ENCODE measurements at regions not wholly inside any gene's neighbourhood (a gene's known extent, or its start where the extent isn't known, plus 50 kb on each side); places are given as distances from the start of the nearest gene placed in this dataset.

GRCh38 chr5:74502479-74502950, 138.0 kb downstream of the ENC1 start:
- FAIRE-seq (no peak), DNase-seq (peak in 1 of 5 donors; percentile 36)
- Histone ChIP-seq H3K4me1 (ENCODE audit: control insufficient read depth in 2 of 3, insufficient read depth in 2 of 3, low read depth in 1 of 3, low read length in 3 of 3) (peaks cover 0 to 11% (median 4%) of the 10 kb centered on the region in 3 donors), H3K9ac (ENCODE audit: low read length in 3 of 3) (no peak overlapping the region), H3K27ac (ENCODE audit: low read depth in 2 of 2, low read length in 2 of 2) (no peak overlapping the region), H3K27me3 (ENCODE audit: control insufficient read depth, insufficient read depth, low read length) (no peaks in the 10 kb centered on the region), H3K4me3 (ENCODE audit: low read length in 3 of 3) (no peak overlapping the region), H3K9me3 (ENCODE audit: control insufficient read depth in 2 of 3, insufficient read depth in 1 of 3, low read length in 3 of 3) (no peaks in the 10 kb centered on the region), H3K36me3 (ENCODE audit: control insufficient read depth in 2 of 3, insufficient read depth in 3 of 3, low read length in 3 of 3) (no peaks in the 10 kb centered on the region)
- intact Hi-C loops (cut with DNase I), result no loop called here
- TF ChIP-seq CTCF (IDR thresholded peaks at IDR 0.05; ENCODE audit: borderline replicate concordance, extremely low read depth, insufficient read depth), result no peak

- no peak for DNase-seq
- Histone ChIP-seq H3K4me3 (ENCODE audit: low read length in 3 of 3) (no peak overlapping the region), H3K36me3 (ENCODE audit: control insufficient read depth in 2 of 3, insufficient read depth in 3 of 3, low read length in 3 of 3) (no peaks in the 10 kb centered on the region), H3K4me1 (ENCODE audit: control insufficient read depth in 2 of 3, insufficient read depth in 2 of 3, low read depth in 1 of 3, low read length in 3 of 3) (peaks cover 0 to 11% (median 4%) of the 10 kb centered on the region in 3 donors), H3K9ac (ENCODE audit: low read length in 3 of 3) (no peak overlapping the region), H3K9me3 (ENCODE audit: control insufficient read depth in 2 of 3, insufficient read depth in 1 of 3, low read length in 3 of 3) (no peaks in the 10 kb centered on the region), H3K27me3 (ENCODE audit: control insufficient read depth, insufficient read depth, low read length) (no peaks in the 10 kb centered on the region), H3K27ac (ENCODE audit: low read depth in 2 of 2, low read length in 2 of 2) (no peak overlapping the region)
- TF ChIP-seq CTCF (IDR thresholded peaks at IDR 0.05; ENCODE audit: borderline replicate concordance, extremely low read depth, insufficient read depth), result no peak
- no peak for FAIRE-seq
- intact Hi-C loops (cut with DNase I), result no loop called here
These were observed 138.7 kb downstream of the ENC1 start for GRCh38 chr5:74501674-74502478.

- H3K9ac ChIP-seq (ENCODE audit: low read length in 3 of 3), result no peak overlapping the region
- DNase-seq, result peak in 2 of 5 donors; percentile 47 to 53
- no peak for TF ChIP-seq CTCF (IDR thresholded peaks at IDR 0.05; ENCODE audit: borderline replicate concordance, extremely low read depth, insufficient read depth)
These were observed 140.2 kb downstream of the ENC1 start for GRCh38 chr5:74500110-74500917.

More at GRCh38 chr5:74500110-74500917, 140.2 kb downstream of the ENC1 start:
- Histone ChIP-seq H3K36me3 (ENCODE audit: control insufficient read depth in 2 of 3, insufficient read depth in 3 of 3, low read length in 3 of 3) (no peaks in the 10 kb centered on the region), H3K4me3 (ENCODE audit: low read length in 3 of 3) (no peak overlapping the region), H3K9me3 (ENCODE audit: control insufficient read depth in 2 of 3, insufficient read depth in 1 of 3, low read length in 3 of 3) (no peaks in the 10 kb centered on the region), H3K27me3 (ENCODE audit: control insufficient read depth, insufficient read depth, low read length) (no peaks in the 10 kb centered on the region), H3K27ac (ENCODE audit: low read depth in 2 of 2, low read length in 2 of 2) (no peak overlapping the region), H3K4me1 (ENCODE audit: control insufficient read depth in 2 of 3, insufficient read depth in 2 of 3, low read depth in 1 of 3, low read length in 3 of 3) (peaks cover 0 to 11% (median 4%) of the 10 kb centered on the region in 3 donors)
- intact Hi-C loops (cut with DNase I), result no loop called here
- FAIRE-seq, result no peak

Data from kidney (tissue), 13 donors.